Thyroid gland (tissue), 4 donors: ENCODE measurements at regions not wholly inside any gene's neighbourhood (a gene's known extent, or its start where the extent isn't known, plus 50 kb on each side); places are given as distances from the start of the nearest gene placed in this dataset.

Source experiments
- CTCF ChIP-seq, 6 experiments: fragments of 200-600 bp in 3 of 6; fragments of 450-650 bp in 3 of 6; sonication (generic) in 3 of 6; IDR thresholded peaks; one replicate each; pipeline ENCODE4 v1.5.1; 2016 to 2019; ENCODE audit warnings: antibody characterized with exemption in 6 of 6, mild to moderate bottlenecking in 2 of 6, inconsistent platforms in 1 of 6, moderate library complexity in 1 of 6
- POLR2A ChIP-seq, 2 donors: fragments of 450-650 bp; IDR thresholded peaks; one replicate each; pipeline ENCODE4 v1.6.1; 2017; ENCODE audit warnings: antibody characterized with exemption in 2 of 2, mild to moderate bottlenecking in 2 of 2, moderate library complexity in 1 of 2

DNA sequence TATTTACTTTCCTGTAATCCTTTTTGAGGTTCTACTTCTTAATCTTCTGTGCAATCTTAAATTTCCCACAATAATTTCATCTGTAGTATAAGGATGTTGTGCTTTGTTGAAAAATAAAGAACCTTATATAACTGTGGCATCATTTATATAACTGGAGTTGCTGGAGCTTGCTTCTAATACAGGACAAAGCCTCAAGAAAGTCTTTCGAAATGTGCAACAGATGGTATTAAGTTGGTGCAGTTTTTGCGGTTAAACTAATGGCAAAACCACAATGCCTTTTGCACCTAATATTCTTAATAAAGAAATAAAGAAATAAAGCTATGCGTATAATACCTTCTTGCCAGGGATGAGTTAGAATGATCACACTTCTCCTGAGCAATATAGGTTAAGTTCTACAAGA is 180.0 kb downstream of the KITLG start:
- no peak for TF ChIP-seq CTCF (IDR thresholded peaks at IDR 0.05)
- no peak for TF ChIP-seq POLR2A (IDR thresholded peaks at IDR 0.05)
